ENCODE measurements at regions not wholly inside any gene's neighbourhood (a gene's known extent, or its start where the extent isn't known, plus 50 kb on each side); places are given as distances from the start of the nearest gene placed in this dataset.

GRCh38 chr2:18848646-18849045 lies 259.3 kb upstream of the NT5C1B start:
- no peak for ATAC-seq (ENCODE audit: insufficient read depth, low read depth)
- H3K9me3 ChIP-seq (ENCODE audit: insufficient read depth, low read length, severe bottlenecking): no peaks in the 10 kb centered on the region
- DNase-seq: no peak
- no peak overlapping the region for H3K4me2 ChIP-seq (ENCODE audit: insufficient read depth, low read length)
- no peak overlapping the region for H3K9ac ChIP-seq (ENCODE audit: low read depth, low read length)
- no peaks in the 10 kb centered on the region for H3K79me2 ChIP-seq (ENCODE audit: insufficient read depth, low read length)
- TF ChIP-seq, protein P1, sequence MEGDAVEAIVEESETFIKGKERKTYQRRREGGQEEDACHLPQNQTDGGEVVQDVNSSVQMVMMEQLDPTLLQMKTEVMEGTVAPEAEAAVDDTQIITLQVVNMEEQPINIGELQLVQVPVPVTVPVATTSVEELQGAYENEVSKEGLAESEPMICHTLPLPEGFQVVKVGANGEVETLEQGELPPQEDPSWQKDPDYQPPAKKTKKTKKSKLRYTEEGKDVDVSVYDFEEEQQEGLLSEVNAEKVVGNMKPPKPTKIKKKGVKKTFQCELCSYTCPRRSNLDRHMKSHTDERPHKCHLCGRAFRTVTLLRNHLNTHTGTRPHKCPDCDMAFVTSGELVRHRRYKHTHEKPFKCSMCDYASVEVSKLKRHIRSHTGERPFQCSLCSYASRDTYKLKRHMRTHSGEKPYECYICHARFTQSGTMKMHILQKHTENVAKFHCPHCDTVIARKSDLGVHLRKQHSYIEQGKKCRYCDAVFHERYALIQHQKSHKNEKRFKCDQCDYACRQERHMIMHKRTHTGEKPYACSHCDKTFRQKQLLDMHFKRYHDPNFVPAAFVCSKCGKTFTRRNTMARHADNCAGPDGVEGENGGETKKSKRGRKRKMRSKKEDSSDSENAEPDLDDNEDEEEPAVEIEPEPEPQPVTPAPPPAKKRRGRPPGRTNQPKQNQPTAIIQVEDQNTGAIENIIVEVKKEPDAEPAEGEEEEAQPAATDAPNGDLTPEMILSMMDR (IDR thresholded peaks at IDR 0.05; ENCODE audit: borderline replicate concordance, extremely low read depth, low read length, poor library complexity, severe bottlenecking): no peak
- no peak for TF ChIP-seq EZH2 (IDR thresholded peaks at IDR 0.05; ENCODE audit: borderline replicate concordance, low read depth, low read length, severe bottlenecking)
- no peak overlapping the region for H2AFZ ChIP-seq (ENCODE audit: low read depth, low read length)
- H3K36me3 ChIP-seq (ENCODE audit: insufficient read depth, low read length): no peaks in the 10 kb centered on the region
- no peaks in the 10 kb centered on the region for H4K20me1 ChIP-seq (ENCODE audit: insufficient read depth, low read length)
- H3K4me1 ChIP-seq (ENCODE audit: insufficient read depth, low read length): no peaks in the 10 kb centered on the region
- H3K27ac ChIP-seq (ENCODE audit: low read length): no peak overlapping the region
- H3K4me3 ChIP-seq (ENCODE audit: low read depth in 1 of 2, low read length in 2 of 2): no peak overlapping the region
- no peaks in the 10 kb centered on the region for H3K27me3 ChIP-seq (ENCODE audit: insufficient read depth, low read length, poor library complexity)

DNA sequence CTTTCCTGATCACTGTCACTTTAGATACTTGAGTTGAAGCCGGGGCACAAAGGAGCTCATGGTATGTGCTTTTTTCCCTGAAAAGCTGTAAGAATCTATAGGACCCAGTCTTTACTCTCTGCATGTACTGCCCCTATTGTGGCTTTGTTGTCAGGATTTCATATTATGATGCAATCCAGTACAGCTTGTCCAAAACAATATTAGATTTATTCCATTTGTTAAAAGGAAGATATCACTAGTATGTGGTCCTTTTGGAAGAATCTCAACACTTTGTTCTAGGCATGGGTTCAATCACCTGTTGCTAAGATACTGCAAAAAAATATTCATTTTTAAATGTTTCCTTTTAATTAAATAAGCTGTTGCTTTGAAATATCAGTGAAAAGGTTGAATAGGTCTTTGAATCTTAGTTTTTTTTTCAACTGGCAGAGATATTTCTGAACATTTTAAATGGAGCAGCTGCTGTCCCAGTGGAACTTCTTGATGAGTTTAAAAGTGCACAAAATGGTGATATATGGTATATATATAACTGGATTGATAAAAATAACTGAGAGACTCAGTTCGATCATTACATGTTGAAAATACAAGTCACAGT lies 256.6 kb upstream of the NT5C1B start:
- Histone ChIP-seq H3K27ac (ENCODE audit: low read length) (no peak overlapping the region), H3K79me2 (ENCODE audit: insufficient read depth, low read length) (no peaks in the 10 kb centered on the region), H3K4me1 (ENCODE audit: insufficient read depth, low read length) (no peaks in the 10 kb centered on the region), H4K20me1 (ENCODE audit: insufficient read depth, low read length) (no peaks in the 10 kb centered on the region), H3K36me3 (ENCODE audit: insufficient read depth, low read length) (no peaks in the 10 kb centered on the region), H2AFZ (ENCODE audit: low read depth, low read length) (no peak overlapping the region), H3K4me2 (ENCODE audit: insufficient read depth, low read length) (no peak overlapping the region), H3K27me3 (ENCODE audit: insufficient read depth, low read length, poor library complexity) (no peaks in the 10 kb centered on the region), H3K9ac (ENCODE audit: low read depth, low read length) (no peak overlapping the region), H3K9me3 (ENCODE audit: insufficient read depth, low read length, severe bottlenecking) (no peaks in the 10 kb centered on the region), H3K4me3 (ENCODE audit: low read depth in 1 of 2, low read length in 2 of 2) (no peak overlapping the region)
- no peak for DNase-seq
- ATAC-seq (ENCODE audit: insufficient read depth, low read depth): no peak
- TF ChIP-seq EZH2 (IDR thresholded peaks at IDR 0.05; ENCODE audit: borderline replicate concordance, low read depth, low read length, severe bottlenecking): no peak
- TF ChIP-seq, protein P1 (IDR thresholded peaks at IDR 0.05; ENCODE audit: borderline replicate concordance, extremely low read depth, low read length, poor library complexity, severe bottlenecking): no peak

- Histone ChIP-seq H3K4me3 (ENCODE audit: low read depth in 1 of 2, low read length in 2 of 2) (no peak overlapping the region), H3K4me2 (ENCODE audit: insufficient read depth, low read length) (no peak overlapping the region), H3K27me3 (ENCODE audit: insufficient read depth, low read length, poor library complexity) (no peaks in the 10 kb centered on the region), H3K9ac (ENCODE audit: low read depth, low read length) (no peak overlapping the region), H3K9me3 (ENCODE audit: insufficient read depth, low read length, severe bottlenecking) (no peaks in the 10 kb centered on the region), H3K79me2 (ENCODE audit: insufficient read depth, low read length) (no peaks in the 10 kb centered on the region), H3K27ac (ENCODE audit: low read length) (no peak overlapping the region), H4K20me1 (ENCODE audit: insufficient read depth, low read length) (no peaks in the 10 kb centered on the region), H3K4me1 (ENCODE audit: insufficient read depth, low read length) (no peaks in the 10 kb centered on the region), H2AFZ (ENCODE audit: low read depth, low read length) (no peak overlapping the region), H3K36me3 (ENCODE audit: insufficient read depth, low read length) (no peaks in the 10 kb centered on the region)
- no peak for DNase-seq
- ATAC-seq (ENCODE audit: insufficient read depth, low read depth): no peak
- no peak for TF ChIP-seq EZH2 (IDR thresholded peaks at IDR 0.05; ENCODE audit: borderline replicate concordance, low read depth, low read length, severe bottlenecking)
- TF ChIP-seq, protein P1 (IDR thresholded peaks at IDR 0.05; ENCODE audit: borderline replicate concordance, extremely low read depth, low read length, poor library complexity, severe bottlenecking): no peak
These were observed 253.5 kb upstream of the NT5C1B start for GRCh38 chr2:18842836-18843235.
